ENCODE measurements at regions not wholly inside any gene's neighbourhood (a gene's known extent, or its start where the extent isn't known, plus 50 kb on each side); places are given as distances from the start of the nearest gene placed in this dataset.

DNA sequence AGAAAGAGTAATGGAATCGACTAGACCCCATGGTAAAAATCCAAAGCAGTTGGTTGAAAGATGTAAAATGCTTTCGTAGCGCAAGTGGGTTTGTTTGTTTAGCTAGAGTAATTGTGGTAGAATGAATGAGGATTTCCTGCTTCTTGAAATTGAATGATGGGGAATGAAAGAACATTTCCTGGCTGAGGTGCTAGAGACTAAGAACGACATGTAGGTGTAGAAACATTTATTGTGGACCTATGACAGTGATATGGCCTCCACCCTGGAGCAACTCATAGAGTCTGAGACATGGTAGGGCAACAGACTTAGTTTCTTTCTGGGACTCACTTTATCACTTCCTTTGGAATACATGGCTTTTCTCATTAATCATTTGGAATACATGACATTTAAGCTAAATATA is 467.6 kb upstream of the CFAP20DC start:
- H3K9me3 ChIP-seq (ENCODE audit: insufficient read depth, low read depth, low read length): no peaks in the 10 kb centered on the region
- H3K9ac ChIP-seq (ENCODE audit: low read depth, low read length): no peak overlapping the region
- H3K4me3 ChIP-seq (ENCODE audit: low read length): no peak overlapping the region
- no peak overlapping the region for H3K27ac ChIP-seq (ENCODE audit: low read depth, low read length)
- H3K4me1 ChIP-seq (ENCODE audit: insufficient read depth, low read length): peaks cover 8% of the 10 kb centered on the region; the same call in 1 of the 2 replicates
- H3K36me3 ChIP-seq (ENCODE audit: insufficient read depth, low read length): no peaks in the 10 kb centered on the region
- 91% methylated on average over 4 of the region's 4 CpGs for WGBS
- no peaks in the 10 kb centered on the region for H3K27me3 ChIP-seq (ENCODE audit: insufficient read depth, low read length)

DNA sequence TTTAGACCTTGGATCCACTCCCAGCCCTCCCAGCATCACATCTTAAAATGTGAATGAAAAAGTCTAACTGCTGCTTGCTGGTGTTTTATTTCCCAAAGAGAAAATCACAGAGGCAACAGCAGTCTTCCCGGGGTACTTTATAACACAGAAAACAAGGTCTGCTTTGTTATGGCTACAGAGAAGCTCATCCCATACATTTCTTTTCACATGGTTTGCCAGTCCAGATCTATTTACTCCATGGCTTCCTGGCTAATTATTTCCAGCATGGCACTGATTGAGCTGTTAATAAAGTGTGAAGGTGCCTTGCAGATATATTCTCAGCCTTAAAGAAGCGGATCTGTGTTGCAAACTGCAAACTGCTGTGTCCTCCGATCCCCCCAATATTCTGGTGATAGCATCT is 466.1 kb upstream of the CFAP20DC start:
- Histone ChIP-seq H3K9ac (ENCODE audit: low read depth, low read length) (no peak overlapping the region), H3K4me1 (ENCODE audit: insufficient read depth, low read length) (peaks cover 8% of the 10 kb centered on the region; the same call in 1 of the 2 replicates), H3K4me3 (ENCODE audit: low read length) (no peak overlapping the region), H3K9me3 (ENCODE audit: insufficient read depth, low read depth, low read length) (no peaks in the 10 kb centered on the region), H3K36me3 (ENCODE audit: insufficient read depth, low read length) (no peaks in the 10 kb centered on the region), H3K27ac (ENCODE audit: low read depth, low read length) (no peak overlapping the region), H3K27me3 (ENCODE audit: insufficient read depth, low read length) (no peaks in the 10 kb centered on the region)
- WGBS: 93% methylated on average over 3 of the region's 3 CpGs

DNA sequence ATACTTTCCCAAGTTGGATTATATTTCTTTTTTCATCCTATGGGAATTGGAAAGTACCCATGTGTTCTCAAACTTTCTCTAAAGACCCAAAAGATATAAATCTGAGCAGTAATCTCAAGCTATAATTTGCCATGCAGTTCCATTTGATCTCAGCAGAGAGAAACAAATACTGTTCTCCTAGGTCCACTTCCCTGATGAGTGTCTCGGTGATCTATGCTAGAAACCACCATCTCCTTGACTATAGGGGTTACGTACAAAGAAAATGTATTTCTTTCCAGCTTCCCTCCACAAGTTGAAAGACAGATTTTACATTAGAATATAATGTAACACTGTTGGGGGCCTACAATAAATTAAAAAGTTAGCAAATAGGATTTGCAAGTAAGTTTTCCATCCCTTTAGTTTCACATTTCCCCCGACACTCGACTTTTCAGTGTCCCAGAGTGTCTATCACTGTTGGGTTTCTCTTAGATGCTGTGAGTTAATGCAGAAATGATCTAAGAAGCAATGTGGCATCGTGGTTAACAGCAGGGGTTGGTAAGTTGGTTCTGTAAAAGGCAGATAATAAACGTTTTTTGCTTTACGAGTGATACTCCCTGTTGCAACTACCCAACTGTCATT is 465.1 kb upstream of the CFAP20DC start:
- no peak overlapping the region for H3K9ac ChIP-seq (ENCODE audit: low read depth, low read length)
- no peak overlapping the region for H3K4me3 ChIP-seq (ENCODE audit: low read length)
- no peaks in the 10 kb centered on the region for H3K27me3 ChIP-seq (ENCODE audit: insufficient read depth, low read length)

DNA sequence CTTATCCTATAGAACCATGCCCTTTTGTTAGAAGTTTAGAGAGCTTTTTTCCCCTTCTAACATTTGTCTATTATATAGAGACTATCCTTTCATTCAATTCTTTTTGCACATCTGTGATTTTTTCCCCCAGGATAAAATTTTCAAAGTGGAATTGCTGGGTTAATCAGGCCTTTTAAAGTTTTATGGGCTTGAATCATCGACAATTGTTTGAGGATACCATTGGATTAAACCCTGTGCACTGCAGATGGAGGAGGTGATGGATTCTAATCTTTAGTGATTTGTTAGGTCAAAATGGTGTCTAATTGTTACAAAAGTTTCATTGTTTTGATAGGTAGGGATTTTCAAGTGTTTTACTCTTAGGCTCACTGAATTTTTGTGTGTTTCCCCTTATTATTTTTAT is 463.7 kb upstream of the CFAP20DC start:
- H3K4me3 ChIP-seq (ENCODE audit: low read length): no peak overlapping the region
- WGBS: 94% methylated on average over 1 of the region's 1 CpG
- no peaks in the 10 kb centered on the region for H3K36me3 ChIP-seq (ENCODE audit: insufficient read depth, low read length)

More for the DNA sequence above, 465.1 kb upstream of the CFAP20DC start:
- H3K4me1 ChIP-seq (ENCODE audit: insufficient read depth, low read length): peaks cover 8% of the 10 kb centered on the region; the same call in 1 of the 2 replicates
- no peaks in the 10 kb centered on the region for H3K36me3 ChIP-seq (ENCODE audit: insufficient read depth, low read length)
- H3K9me3 ChIP-seq (ENCODE audit: insufficient read depth, low read depth, low read length): no peaks in the 10 kb centered on the region
- 94% methylated on average over 7 of the region's 7 CpGs for WGBS
- H3K27ac ChIP-seq (ENCODE audit: low read depth, low read length): no peak overlapping the region

DNA sequence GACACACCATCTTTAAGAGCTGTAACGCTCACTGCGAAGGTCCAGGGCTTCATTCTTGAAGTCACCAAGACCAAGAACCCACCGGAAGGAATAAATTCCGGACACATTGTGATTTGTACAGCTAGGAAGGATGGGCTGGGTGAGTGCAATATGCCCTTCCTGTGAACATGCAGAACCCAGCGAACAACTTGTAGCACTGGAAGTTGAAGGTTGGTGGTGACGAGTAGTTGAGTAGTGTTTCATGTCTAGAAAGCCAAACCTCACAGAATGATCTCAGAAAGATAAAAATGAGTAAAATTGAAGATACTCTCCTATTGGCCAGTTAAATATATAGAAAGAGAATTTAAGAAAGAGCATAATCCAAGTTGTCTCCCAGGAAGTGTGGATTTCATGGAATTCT is 462.2 kb upstream of the CFAP20DC start:
- Histone ChIP-seq H3K4me1 (ENCODE audit: insufficient read depth, low read length) (peaks cover 8% of the 10 kb centered on the region; the same call in 1 of the 2 replicates), H3K9ac (ENCODE audit: low read depth, low read length) (no peak overlapping the region), H3K27me3 (ENCODE audit: insufficient read depth, low read length) (no peaks in the 10 kb centered on the region), H3K36me3 (ENCODE audit: insufficient read depth, low read length) (no peaks in the 10 kb centered on the region), H3K27ac (ENCODE audit: low read depth, low read length) (no peak overlapping the region), H3K9me3 (ENCODE audit: insufficient read depth, low read depth, low read length) (no peaks in the 10 kb centered on the region), H3K4me3 (ENCODE audit: low read length) (no peak overlapping the region)
- 84% methylated on average over 6 of the region's 6 CpGs for WGBS

More for the DNA sequence above, 463.7 kb upstream of the CFAP20DC start:
- H3K27ac ChIP-seq (ENCODE audit: low read depth, low read length): no peak overlapping the region
- H3K9me3 ChIP-seq (ENCODE audit: insufficient read depth, low read depth, low read length): no peaks in the 10 kb centered on the region
- peaks cover 8% of the 10 kb centered on the region; the same call in 1 of the 2 replicates for H3K4me1 ChIP-seq (ENCODE audit: insufficient read depth, low read length)
- H3K9ac ChIP-seq (ENCODE audit: low read depth, low read length): no peak overlapping the region
- no peaks in the 10 kb centered on the region for H3K27me3 ChIP-seq (ENCODE audit: insufficient read depth, low read length)

DNA sequence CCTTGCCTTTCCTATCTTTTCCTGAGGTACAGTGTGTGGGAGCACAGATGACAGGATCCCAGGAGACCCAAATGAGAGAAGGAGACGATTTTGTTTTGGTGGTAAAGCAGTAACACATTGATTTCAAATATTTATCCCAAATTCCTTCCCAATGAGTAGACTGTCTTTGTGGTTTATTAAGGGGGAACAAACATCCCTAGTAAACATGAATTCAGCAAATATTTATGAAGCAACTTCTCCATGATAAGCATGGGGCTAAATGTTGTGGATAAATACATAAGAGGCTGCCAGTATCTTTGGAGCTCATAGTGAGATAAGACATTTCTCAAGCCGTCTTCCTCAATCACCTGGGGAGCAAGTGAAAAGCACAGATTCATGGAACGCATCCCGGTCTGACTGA is 460.8 kb upstream of the CFAP20DC start:
- H3K9me3 ChIP-seq (ENCODE audit: insufficient read depth, low read depth, low read length): no peaks in the 10 kb centered on the region
- H3K9ac ChIP-seq (ENCODE audit: low read depth, low read length): no peak overlapping the region
- 98% methylated on average over 3 of the region's 4 CpGs for WGBS
- H3K27me3 ChIP-seq (ENCODE audit: insufficient read depth, low read length): no peaks in the 10 kb centered on the region
- peaks cover 9% of the 10 kb centered on the region; the same call in 1 of the 2 replicates for H3K4me1 ChIP-seq (ENCODE audit: insufficient read depth, low read length)
- no peaks in the 10 kb centered on the region for H3K36me3 ChIP-seq (ENCODE audit: insufficient read depth, low read length)
- no peak overlapping the region for H3K4me3 ChIP-seq (ENCODE audit: low read length)
- H3K27ac ChIP-seq (ENCODE audit: low read depth, low read length): no peak overlapping the region

DNA sequence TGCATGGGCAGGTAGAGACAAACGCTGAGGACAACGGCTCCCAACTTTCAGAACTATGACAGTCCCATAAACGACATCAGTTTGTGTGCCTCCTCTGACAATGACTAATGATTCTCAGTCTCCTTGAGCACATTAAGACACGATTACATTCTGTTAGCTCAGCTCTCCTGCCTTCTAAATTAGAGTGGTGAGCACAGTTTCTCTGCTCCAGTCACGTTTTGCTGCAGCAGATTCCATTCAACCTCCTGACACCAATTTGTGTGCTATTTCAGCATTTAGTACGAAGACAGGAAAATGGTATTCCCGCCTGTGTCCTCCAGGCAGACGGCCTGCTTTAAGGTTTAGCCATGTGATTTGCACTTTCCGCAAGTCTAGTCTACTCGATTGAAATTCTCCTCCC is 458.4 kb upstream of the CFAP20DC start:
- Histone ChIP-seq H3K27ac (ENCODE audit: low read depth, low read length) (no peak overlapping the region), H3K4me3 (ENCODE audit: low read length) (no peak overlapping the region), H3K9me3 (ENCODE audit: insufficient read depth, low read depth, low read length) (no peaks in the 10 kb centered on the region), H3K36me3 (ENCODE audit: insufficient read depth, low read length) (no peaks in the 10 kb centered on the region), H3K27me3 (ENCODE audit: insufficient read depth, low read length) (no peaks in the 10 kb centered on the region), H3K4me1 (ENCODE audit: insufficient read depth, low read length) (peaks cover 7% of the 10 kb centered on the region; the same call in 1 of the 2 replicates), H3K9ac (ENCODE audit: low read depth, low read length) (no peak overlapping the region)
- 93% methylated on average over 10 of the region's 10 CpGs for WGBS

DNA sequence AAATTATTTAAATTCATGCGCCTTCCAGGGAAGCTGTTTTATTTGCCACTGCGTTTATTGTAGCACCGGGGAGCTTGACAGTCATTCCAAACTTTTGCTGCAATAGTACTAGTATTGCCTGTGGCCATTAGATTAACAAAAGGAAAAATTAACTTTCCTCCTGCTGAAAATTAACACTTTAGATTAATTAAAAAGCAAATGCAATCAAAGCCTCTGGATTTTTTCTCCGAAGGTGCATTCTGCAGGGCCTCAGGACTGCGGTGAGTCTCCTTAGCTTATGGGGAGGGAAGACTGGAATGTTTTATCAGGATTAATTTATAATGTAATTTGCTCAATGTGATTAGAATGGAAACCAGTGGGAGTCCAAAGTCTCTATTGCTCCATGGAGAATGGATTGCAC is 456.4 kb upstream of the CFAP20DC start:
- 85% methylated on average over 5 of the region's 5 CpGs for WGBS
- H3K36me3 ChIP-seq (ENCODE audit: insufficient read depth, low read length): no peaks in the 10 kb centered on the region
- no peak overlapping the region for H3K27ac ChIP-seq (ENCODE audit: low read depth, low read length)
- H3K4me1 ChIP-seq (ENCODE audit: insufficient read depth, low read length): peaks cover 7% of the 10 kb centered on the region; the same call in 1 of the 2 replicates
- no peak overlapping the region for H3K4me3 ChIP-seq (ENCODE audit: low read length)
- H3K9me3 ChIP-seq (ENCODE audit: insufficient read depth, low read depth, low read length): no peaks in the 10 kb centered on the region
- no peak overlapping the region for H3K9ac ChIP-seq (ENCODE audit: low read depth, low read length)
- H3K27me3 ChIP-seq (ENCODE audit: insufficient read depth, low read length): no peaks in the 10 kb centered on the region

DNA sequence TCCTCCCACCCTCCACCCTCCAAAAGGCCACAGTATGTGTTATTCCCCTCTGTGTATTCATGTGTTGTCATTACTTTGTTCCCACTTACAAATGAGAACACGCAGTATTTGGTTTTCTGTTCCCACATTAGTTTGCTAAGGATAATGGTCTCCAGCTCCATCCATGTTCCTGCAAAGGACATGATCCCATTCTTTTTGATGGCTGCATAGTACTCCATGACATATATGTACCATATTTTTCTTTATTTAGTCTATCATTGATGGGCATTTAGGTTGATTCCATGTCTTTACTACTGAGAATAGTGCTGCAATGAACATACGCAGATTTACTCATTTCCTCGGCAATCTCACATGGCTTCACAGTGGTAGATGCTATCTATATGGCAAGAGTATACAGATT is 453.6 kb upstream of the CFAP20DC start:
- Histone ChIP-seq H3K27ac (ENCODE audit: low read depth, low read length) (no peak overlapping the region), H3K36me3 (ENCODE audit: insufficient read depth, low read length) (no peaks in the 10 kb centered on the region), H3K4me1 (ENCODE audit: insufficient read depth, low read length) (peaks cover 7% of the 10 kb centered on the region; the same call in 1 of the 2 replicates), H3K27me3 (ENCODE audit: insufficient read depth, low read length) (no peaks in the 10 kb centered on the region), H3K4me3 (ENCODE audit: low read length) (no peak overlapping the region), H3K9me3 (ENCODE audit: insufficient read depth, low read depth, low read length) (no peaks in the 10 kb centered on the region), H3K9ac (ENCODE audit: low read depth, low read length) (no peak overlapping the region)
- 94% methylated on average over 3 of the region's 3 CpGs for whole genome bisulfite sequencing

DNA sequence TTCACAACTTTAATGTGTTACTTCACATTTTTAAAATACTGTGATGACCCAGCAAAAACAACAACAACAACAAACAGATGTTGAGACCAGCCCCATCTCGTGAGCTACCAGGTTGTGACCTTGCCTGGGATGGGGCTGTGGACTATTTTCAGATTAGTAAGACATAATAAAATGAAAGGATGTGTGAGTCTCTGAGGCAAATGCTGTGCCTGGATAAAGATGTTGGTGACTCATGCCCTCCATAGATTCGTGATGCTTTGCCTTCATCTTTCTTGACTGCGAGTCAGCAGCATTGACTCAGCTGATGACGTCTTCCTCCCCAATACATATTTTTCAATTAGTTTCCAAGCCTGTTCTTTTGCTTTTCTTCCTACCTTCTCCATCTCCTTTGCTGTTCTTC is 453.0 kb upstream of the CFAP20DC start:
- H3K27me3 ChIP-seq (ENCODE audit: insufficient read depth, low read length): no peaks in the 10 kb centered on the region
- H3K27ac ChIP-seq (ENCODE audit: low read depth, low read length): no peak overlapping the region
- no peaks in the 10 kb centered on the region for H3K9me3 ChIP-seq (ENCODE audit: insufficient read depth, low read depth, low read length)
- 90% methylated on average over 4 of the region's 4 CpGs for WGBS
- H3K4me1 ChIP-seq (ENCODE audit: insufficient read depth, low read length): peaks cover 7% of the 10 kb centered on the region; the same call in 1 of the 2 replicates
- H3K36me3 ChIP-seq (ENCODE audit: insufficient read depth, low read length): no peaks in the 10 kb centered on the region
- no peak overlapping the region for H3K4me3 ChIP-seq (ENCODE audit: low read length)
- H3K9ac ChIP-seq (ENCODE audit: low read depth, low read length): no peak overlapping the region

DNA sequence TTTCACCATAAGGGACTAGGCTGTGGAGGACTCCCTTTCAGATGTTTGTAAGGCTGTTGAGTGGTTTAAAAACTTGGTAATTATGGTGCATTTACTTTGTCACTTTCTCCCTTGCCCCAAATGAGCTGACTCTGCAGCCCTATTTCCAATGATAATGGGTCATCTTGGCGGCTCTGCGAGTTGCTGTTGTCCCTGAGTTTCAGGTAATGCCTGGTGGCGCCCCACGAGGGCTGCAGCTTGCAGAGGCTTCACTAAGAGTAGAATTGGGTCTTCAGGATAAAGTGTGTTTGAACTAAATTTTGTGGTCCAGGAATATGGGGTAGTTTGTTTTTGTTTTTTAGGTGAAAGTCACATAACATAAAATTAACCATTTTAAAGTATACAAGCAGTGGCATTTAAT is 450.1 kb upstream of the CFAP20DC start:
- no peak overlapping the region for H3K9ac ChIP-seq (ENCODE audit: low read depth, low read length)
- H3K27ac ChIP-seq (ENCODE audit: low read depth, low read length): no peak overlapping the region
- H3K27me3 ChIP-seq (ENCODE audit: insufficient read depth, low read length): no peaks in the 10 kb centered on the region
- no peaks in the 10 kb centered on the region for H3K9me3 ChIP-seq (ENCODE audit: insufficient read depth, low read depth, low read length)
- H3K4me1 ChIP-seq (ENCODE audit: insufficient read depth, low read length): no peaks in the 10 kb centered on the region
- H3K36me3 ChIP-seq (ENCODE audit: insufficient read depth, low read length): no peaks in the 10 kb centered on the region
- H3K4me3 ChIP-seq (ENCODE audit: low read length): no peak overlapping the region
- 88% methylated on average over 4 of the region's 4 CpGs for WGBS

DNA sequence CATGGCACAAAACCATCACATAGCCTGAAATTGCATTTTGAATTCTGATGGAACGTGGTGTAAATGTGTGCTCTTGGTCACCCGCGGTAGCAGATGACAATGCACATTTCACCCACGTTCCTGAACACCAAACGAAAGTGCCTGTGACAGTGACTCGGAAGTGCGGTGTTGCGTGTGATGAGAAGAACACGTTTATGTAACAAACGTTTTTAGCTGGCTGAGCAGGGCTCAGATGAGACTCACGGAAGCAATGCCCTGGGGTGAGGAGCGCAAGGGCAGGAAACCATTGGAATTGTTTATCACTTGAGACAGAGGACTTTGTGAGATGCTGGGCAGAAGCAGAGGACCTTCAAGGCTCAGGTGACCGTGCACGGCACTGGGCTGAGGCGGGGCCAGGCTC is 449.2 kb upstream of the CFAP20DC start:
- no peak overlapping the region for H3K9ac ChIP-seq (ENCODE audit: low read depth, low read length)
- 95% methylated on average over 15 of the region's 15 CpGs for WGBS
- no peaks in the 10 kb centered on the region for H3K27me3 ChIP-seq (ENCODE audit: insufficient read depth, low read length)
- no peak overlapping the region for H3K4me3 ChIP-seq (ENCODE audit: low read length)
- H3K27ac ChIP-seq (ENCODE audit: low read depth, low read length): no peak overlapping the region
- H3K4me1 ChIP-seq (ENCODE audit: insufficient read depth, low read length): no peaks in the 10 kb centered on the region
- H3K9me3 ChIP-seq (ENCODE audit: insufficient read depth, low read depth, low read length): no peaks in the 10 kb centered on the region
- no peaks in the 10 kb centered on the region for H3K36me3 ChIP-seq (ENCODE audit: insufficient read depth, low read length)

Measured in HUES64 (cell line).